ENCODE measurements at regions not wholly inside any gene's neighbourhood (a gene's known extent, or its start where the extent isn't known, plus 50 kb on each side); places are given as distances from the start of the nearest gene placed in this dataset.

GRCh38 chr14:40374221-40374620 is 942.0 kb upstream of the FBXO33 start:
- FAIRE-seq, result no peak
- POLR2A ChIA-PET, result no interaction called here
- CTCF ChIA-PET (ENCODE audit: low intra/inter-chr PET ratio, low total read pairs), result no interaction called here

More at GRCh38 chr14:40374221-40374620, 942.0 kb upstream of the FBXO33 start:
- Histone ChIP-seq H3K79me2 (ENCODE audit: insufficient read depth, low read length) (no peaks in the 10 kb centered on the region), H3K4me2 (ENCODE audit: low read depth, low read length) (no peak overlapping the region), H3K27ac (ENCODE audit: extremely low read length, insufficient read depth, low read length) (no peak overlapping the region), H2AFZ (ENCODE audit: low read length) (no peak overlapping the region), H3K9ac (ENCODE audit: insufficient read depth, low read depth, low read length) (no peak overlapping the region), H3K27me3 (ENCODE audit: control insufficient read depth in 1 of 2, insufficient read depth in 2 of 2, low read length in 2 of 2) (no peaks in the 10 kb centered on the region), H3K9me3 (ENCODE audit: low read length) (peaks cover 60% of the 10 kb centered on the region), H3K36me3 (replicated peaks in 1 of 2; ENCODE audit: control insufficient read depth in 1 of 2, insufficient read depth in 2 of 2, low read length in 2 of 2) (no peaks in the 10 kb centered on the region), H3K4me1 (ENCODE audit: insufficient read depth, low read length) (no peaks in the 10 kb centered on the region), H3K4me3 (replicated peaks in 1 of 3; ENCODE audit: insufficient read depth in 1 of 3, low read depth in 2 of 3, low read length in 3 of 3) (no peak overlapping the region), H4K20me1 (ENCODE audit: insufficient read depth, low read length) (no peaks in the 10 kb centered on the region)
- no peak for DNase-seq (ENCODE audit: low spot score)
- no TSS peak for BruUV-seq (replicated peaks)
- 52% methylated on average over 10 of the region's 10 CpGs for WGBS (ENCODE audit: low lambda C conversion rate)
- TF ChIP-seq ZNF333 (CRISPR knock-in tag; IDR thresholded peaks at IDR 0.05; ENCODE audit: borderline replicate concordance) (no peak), RBM39 (IDR thresholded peaks at IDR 0.05; ENCODE audit: low read depth, low read length, poor library complexity, severe bottlenecking) (no peak), POGK (CRISPR knock-in tag; conservative IDR thresholded peaks at IDR 0.05) (no peak), ZKSCAN8 (CRISPR knock-in tag; IDR thresholded peaks at IDR 0.05; ENCODE audit: borderline replicate concordance) (no peak), POLR2A (IDR thresholded peaks at IDR 0.05; ENCODE audit: insufficient read depth in 1 of 2, low read depth in 2 of 2, low read length in 2 of 2) (no peak), NRL (CRISPR knock-in tag; IDR thresholded peaks at IDR 0.05; ENCODE audit: borderline replicate concordance) (no peak), DPF2 (CRISPR knock-in tag; IDR thresholded peaks at IDR 0.05; ENCODE audit: borderline replicate concordance, low read depth) (no peak), ZNF678 (CRISPR knock-in tag; IDR thresholded peaks at IDR 0.05) (no peak), ZNF577 (CRISPR knock-in tag; IDR thresholded peaks at IDR 0.05; ENCODE audit: borderline replicate concordance, low read depth) (no peak), NCOA5 (CRISPR knock-in tag; IDR thresholded peaks at IDR 0.05) (no peak), ZBTB43 (CRISPR knock-in tag; conservative IDR thresholded peaks at IDR 0.05) (no peak), ZNF205 (CRISPR knock-in tag; IDR thresholded peaks at IDR 0.05) (no peak), MAZ (IDR thresholded peaks at IDR 0.05; ENCODE audit: borderline replicate concordance, low read depth, low read length) (no peak), MAZ (CRISPR knock-in tag; IDR thresholded peaks at IDR 0.05; ENCODE audit: low read depth) (no peak), NFATC3 (CRISPR knock-in tag; IDR thresholded peaks at IDR 0.05) (no peak), GATA4 (IDR thresholded peaks at IDR 0.05; ENCODE audit: borderline replicate concordance, low read depth) (no peak), TOPORS (CRISPR knock-in tag; IDR thresholded peaks at IDR 0.05) (no peak), EEA1 (CRISPR knock-in tag; IDR thresholded peaks at IDR 0.05; ENCODE audit: borderline replicate concordance) (no peak), MLLT10 (CRISPR knock-in tag; IDR thresholded peaks at IDR 0.05) (no peak)
- ATAC-seq, result no peak
- intact Hi-C loops (cut with micrococcal nuclease; ENCODE audit: unreplicated experiment), result no loop called here
- in situ Hi-C loops (cut with HindIII; ENCODE audit: extremely low pct_ligation_motif_present, low pct_unique_long_range_greater_than_20kb), result no loop called here

All from HepG2 (cell line).